Trophoblast cell (in vitro differentiated cells and primary cell): ENCODE measurements at regions not wholly inside any gene's neighbourhood (a gene's known extent, or its start where the extent isn't known, plus 50 kb on each side); places are given as distances from the start of the nearest gene placed in this dataset.

Experiments used
- DNase-seq, 2 donors: peaks; one replicate each; pipeline ENCODE4 v3.0.0-alpha.2; 2016
- H2AFZ ChIP-seq: 2 replicates; pipeline ENCODE4 v1.6.1; 2013; ENCODE audit warnings: low read length, moderate library complexity, mild to moderate bottlenecking; ENCODE audit not compliant: insufficient read depth, poor library complexity
- H2AK5ac ChIP-seq: 2 replicates; pipeline ENCODE4 v1.6.1; 2013; ENCODE audit warnings: mild to moderate bottlenecking, low read length
- H2BK120ac ChIP-seq: 2 replicates; pipeline ENCODE4 v1.6.1; 2013; ENCODE audit warnings: low read length, mild to moderate bottlenecking, moderate library complexity; ENCODE audit not compliant: insufficient read depth, poor library complexity
- H2BK12ac ChIP-seq: 2 replicates; pipeline ENCODE4 v1.6.1; 2013; ENCODE audit warnings: mild to moderate bottlenecking, low read length, moderate library complexity
- H2BK5ac ChIP-seq: 2 replicates; pipeline ENCODE4 v1.6.1; 2013; ENCODE audit warnings: low read length, low read depth, moderate library complexity, mild to moderate bottlenecking; ENCODE audit not compliant: poor library complexity
- H3K14ac ChIP-seq: 2 replicates; pipeline ENCODE4 v1.6.1; 2013; ENCODE audit warnings: mild to moderate bottlenecking, low read length
- H3K18ac ChIP-seq: 2 replicates; pipeline ENCODE4 v1.6.1; 2013; ENCODE audit warnings: mild to moderate bottlenecking, low read length
- H3K23ac ChIP-seq: 2 replicates; pipeline ENCODE4 v1.6.1; 2013; ENCODE audit warnings: low read length
- H3K27ac ChIP-seq: 2 replicates; pipeline ENCODE4 v1.5.1; 2013; ENCODE audit warnings: low read depth, mild to moderate bottlenecking, inconsistent platforms, low read length, moderate library complexity
- H3K27me3 ChIP-seq: 2 replicates; pipeline ENCODE4 v1.6.1; 2013; ENCODE audit warnings: inconsistent platforms, mild to moderate bottlenecking, low read length, moderate library complexity; ENCODE audit not compliant: insufficient read depth
- H3K36me3 ChIP-seq, 2 experiments: 1 replicate in 1 of 2; 2 replicates in 1 of 2; pipeline ENCODE4 v1.6.1; 2013; ENCODE audit warnings: low read length in 2 of 2, mild to moderate bottlenecking in 2 of 2, moderate library complexity in 1 of 2; ENCODE audit not compliant: insufficient read depth in 2 of 2, control insufficient read depth in 1 of 2
- H3K4ac ChIP-seq: 2 replicates; pipeline ENCODE4 v1.6.1; 2013; ENCODE audit warnings: low read depth, mild to moderate bottlenecking, low read length, moderate library complexity
- H3K4me1 ChIP-seq, 2 experiments: 1 replicate in 1 of 2; 2 replicates in 1 of 2; pipeline ENCODE4 v1.6.1; 2013; ENCODE audit warnings: low read length in 2 of 2, mild to moderate bottlenecking in 2 of 2, moderate library complexity in 1 of 2; ENCODE audit not compliant: insufficient read depth in 2 of 2, control insufficient read depth in 1 of 2
- H3K4me2 ChIP-seq: 2 replicates; pipeline ENCODE4 v1.6.1; 2013; ENCODE audit warnings: inconsistent platforms, mild to moderate bottlenecking, low read length, moderate library complexity
- H3K4me3 ChIP-seq: 2 replicates; pipeline ENCODE4 v1.5.1; 2013; ENCODE audit warnings: mild to moderate bottlenecking, low read depth, low read length, inconsistent platforms
- H3K79me1 ChIP-seq: one replicate; pipeline ENCODE4 v1.6.1; 2013; ENCODE audit warnings: low read length
- H3K79me2 ChIP-seq: 2 replicates; pipeline ENCODE4 v1.6.1; 2013; ENCODE audit warnings: low read length, mild to moderate bottlenecking; ENCODE audit not compliant: control insufficient read depth, insufficient read depth, poor library complexity
- H3K9ac ChIP-seq: 2 replicates; pipeline ENCODE4 v1.6.1; 2013; ENCODE audit warnings: mild to moderate bottlenecking, low read length
- H3K9me3 ChIP-seq: 2 replicates; pipeline ENCODE4 v1.6.1; 2013; ENCODE audit warnings: low read depth, mild to moderate bottlenecking, control low read depth, inconsistent platforms, low read length; ENCODE audit not compliant: insufficient read depth
- H4K12ac ChIP-seq: 2 replicates; pipeline ENCODE4 v1.6.1; 2013; ENCODE audit warnings: low read depth, mild to moderate bottlenecking, low read length, moderate library complexity
- H4K8ac ChIP-seq: 2 replicates; pipeline ENCODE4 v1.6.1; 2013; ENCODE audit warnings: low read depth, mild to moderate bottlenecking, low read length, moderate library complexity
- H4K91ac ChIP-seq: one replicate; pipeline ENCODE4 v1.6.1; 2013; ENCODE audit warnings: low read depth, mild to moderate bottlenecking, low read length, moderate library complexity
- WGBS: extraction: QIAGEN DNeasy Blood & Tissue Kit; methylation state at CpG from one replicate; pipeline ENCODE4 v1.1.7; 2013; ENCODE audit warnings: missing lambda C conversion rate; ENCODE audit not compliant: insufficient read length, insufficient coverage; ENCODE audit errors: extremely low coverage; 5-methylcytosine and 5-hydroxymethylcytosine counted together

DNA sequence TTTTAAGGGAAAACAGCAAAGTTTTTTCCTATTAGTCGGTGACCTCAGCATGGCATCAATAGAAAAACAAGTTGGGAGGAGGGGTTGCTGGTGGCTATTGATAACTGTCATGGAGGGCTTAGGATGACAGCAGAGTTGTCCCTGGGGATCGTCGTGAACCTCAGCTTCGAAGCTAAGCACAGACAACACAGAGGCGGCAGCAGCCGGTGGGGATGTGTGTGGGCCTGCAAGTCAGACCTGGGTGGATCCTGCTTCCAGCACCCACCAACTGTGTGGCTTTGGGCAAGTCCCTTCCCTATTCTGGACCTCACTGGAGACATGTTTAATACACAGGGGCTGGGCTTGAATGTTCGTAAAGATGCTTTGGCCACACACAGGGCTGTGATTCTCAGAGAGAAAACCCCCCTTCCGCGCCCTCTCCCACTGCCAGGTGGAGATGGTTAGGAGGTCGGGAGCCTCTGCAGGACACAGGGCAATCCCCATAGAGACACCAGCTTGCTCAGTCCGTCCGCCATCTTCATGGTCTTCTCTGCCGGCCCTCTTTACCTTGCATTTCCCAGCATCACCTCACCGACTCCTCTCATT lies 83.1 kb upstream of the TOX2 start:
- no peak overlapping the region for H3K4ac ChIP-seq
- H4K91ac ChIP-seq = no peak overlapping the region
- no peak overlapping the region for H3K4me3 ChIP-seq
- no peak overlapping the region for H3K27ac ChIP-seq
- H2AK5ac ChIP-seq = no peak overlapping the region
- no peak overlapping the region for H2BK12ac ChIP-seq
- no peak overlapping the region for H2BK5ac ChIP-seq
- no peak overlapping the region for H4K8ac ChIP-seq
- H3K36me3 ChIP-seq = no peaks in the 10 kb centered on the region
- H4K12ac ChIP-seq = no peak overlapping the region
- H3K79me1 ChIP-seq = no peaks in the 10 kb centered on the region
- H3K9ac ChIP-seq = no peak overlapping the region
- H3K23ac ChIP-seq = no peak overlapping the region
- no peaks in the 10 kb centered on the region for H3K9me3 ChIP-seq
- H3K14ac ChIP-seq = no peak overlapping the region
- H3K79me2 ChIP-seq = no peaks in the 10 kb centered on the region
- H3K4me1 ChIP-seq = no peaks in the 10 kb centered on the region
- no CpG with 5 or more reads among the region's 14 CpGs for WGBS
- H3K4me2 ChIP-seq = no peak overlapping the region
- DNase-seq = no peak
- no peaks in the 10 kb centered on the region for H3K27me3 ChIP-seq
- H2BK120ac ChIP-seq = no peak overlapping the region
- no peak overlapping the region for H3K18ac ChIP-seq
- no peak overlapping the region for H2AFZ ChIP-seq

DNA sequence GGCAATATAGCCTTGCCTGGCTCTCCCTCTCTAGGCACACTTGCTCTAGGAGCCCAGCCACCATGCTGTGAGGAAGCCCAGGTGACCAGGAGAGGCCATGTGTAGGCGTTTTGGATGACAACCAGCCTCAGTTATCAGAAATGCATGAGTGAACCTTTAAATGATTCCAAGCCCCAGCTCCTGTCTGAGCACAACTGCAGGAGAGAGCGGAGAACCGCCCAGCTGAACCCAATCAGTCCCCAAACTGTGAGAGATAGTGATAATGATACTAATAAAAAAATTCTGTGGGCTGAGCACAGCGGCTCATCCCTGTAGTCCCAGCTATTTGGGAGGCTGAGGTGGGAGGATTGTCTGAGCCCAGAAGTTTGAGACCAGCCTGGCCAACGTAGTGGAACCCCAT lies 83.8 kb upstream of the TOX2 start:
- no peak overlapping the region for H2BK12ac ChIP-seq
- H2AK5ac ChIP-seq = no peak overlapping the region
- no peak overlapping the region for H3K4me2 ChIP-seq
- no peaks in the 10 kb centered on the region for H3K27me3 ChIP-seq
- no peak overlapping the region for H3K4ac ChIP-seq
- H3K27ac ChIP-seq = no peak overlapping the region
- no peaks in the 10 kb centered on the region for H3K9me3 ChIP-seq
- no peaks in the 10 kb centered on the region for H3K36me3 ChIP-seq
- H3K79me2 ChIP-seq = no peaks in the 10 kb centered on the region
- no peak overlapping the region for H2AFZ ChIP-seq
- H4K12ac ChIP-seq = no peak overlapping the region
- no peak overlapping the region for H4K8ac ChIP-seq
- no peak overlapping the region for H3K14ac ChIP-seq
- no peak overlapping the region for H2BK5ac ChIP-seq
- no peak overlapping the region for H3K23ac ChIP-seq
- WGBS = no CpG with 5 or more reads among the region's 5 CpGs
- no peak overlapping the region for H3K9ac ChIP-seq
- H4K91ac ChIP-seq = no peak overlapping the region
- DNase-seq = no peak
- H2BK120ac ChIP-seq = no peak overlapping the region
- H3K4me1 ChIP-seq = no peaks in the 10 kb centered on the region
- no peaks in the 10 kb centered on the region for H3K79me1 ChIP-seq
- no peak overlapping the region for H3K4me3 ChIP-seq
- no peak overlapping the region for H3K18ac ChIP-seq

DNA sequence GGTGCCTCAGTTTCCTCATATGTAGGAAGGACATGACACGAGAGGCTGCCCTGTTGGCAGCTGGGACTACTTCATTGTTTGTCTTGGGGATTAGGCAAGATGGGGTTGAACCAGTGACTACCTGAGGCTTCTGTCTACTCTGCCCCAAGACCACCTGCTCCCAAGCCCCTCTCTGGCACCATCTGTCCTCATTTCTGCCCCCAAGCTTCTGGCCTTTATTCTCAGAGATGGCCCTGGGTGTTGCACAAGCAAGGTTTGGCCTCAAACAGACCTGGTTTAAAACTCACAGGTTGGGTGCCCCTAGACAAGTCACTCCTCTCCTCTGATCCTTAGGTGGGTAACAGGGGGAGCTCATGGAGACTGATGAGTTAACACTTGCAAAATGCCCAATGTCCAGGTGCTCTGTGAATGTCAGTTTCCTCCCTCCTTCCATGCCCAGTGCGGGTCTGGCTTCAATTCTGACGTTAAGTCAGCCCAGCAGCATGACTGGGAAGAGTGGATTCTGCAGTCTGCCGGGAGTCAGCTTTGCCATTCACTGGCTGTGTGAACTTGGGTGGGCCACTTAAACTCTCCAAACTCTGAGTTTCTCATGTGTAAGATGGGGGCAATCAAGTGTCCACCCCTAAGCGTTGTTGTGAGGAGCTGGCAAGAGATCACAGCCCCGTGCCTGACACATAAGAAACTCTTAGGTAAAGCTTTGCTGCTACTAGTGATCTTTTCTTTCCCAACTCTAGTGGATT lies 84.5 kb upstream of the TOX2 start:
- no peak for DNase-seq
- Histone ChIP-seq H3K27ac (no peak overlapping the region), H3K4me2 (no peak overlapping the region), H3K79me1 (no peaks in the 10 kb centered on the region), H3K9ac (no peak overlapping the region), H3K4me3 (no peak overlapping the region), H3K27me3 (no peaks in the 10 kb centered on the region), H3K4me1 (no peaks in the 10 kb centered on the region), H3K18ac (no peak overlapping the region), H2BK5ac (no peak overlapping the region), H3K79me2 (no peaks in the 10 kb centered on the region), H4K8ac (no peak overlapping the region), H2BK12ac (no peak overlapping the region), H3K36me3 (no peaks in the 10 kb centered on the region), H3K4ac (no peak overlapping the region), H2AFZ (no peak overlapping the region), H4K12ac (no peak overlapping the region), H3K23ac (no peak overlapping the region), H2BK120ac (no peak overlapping the region), H4K91ac (no peak overlapping the region), H3K14ac (no peak overlapping the region), H2AK5ac (no peak overlapping the region), H3K9me3 (no peaks in the 10 kb centered on the region)
- no CpG with 5 or more reads among the region's 6 CpGs for WGBS

DNA sequence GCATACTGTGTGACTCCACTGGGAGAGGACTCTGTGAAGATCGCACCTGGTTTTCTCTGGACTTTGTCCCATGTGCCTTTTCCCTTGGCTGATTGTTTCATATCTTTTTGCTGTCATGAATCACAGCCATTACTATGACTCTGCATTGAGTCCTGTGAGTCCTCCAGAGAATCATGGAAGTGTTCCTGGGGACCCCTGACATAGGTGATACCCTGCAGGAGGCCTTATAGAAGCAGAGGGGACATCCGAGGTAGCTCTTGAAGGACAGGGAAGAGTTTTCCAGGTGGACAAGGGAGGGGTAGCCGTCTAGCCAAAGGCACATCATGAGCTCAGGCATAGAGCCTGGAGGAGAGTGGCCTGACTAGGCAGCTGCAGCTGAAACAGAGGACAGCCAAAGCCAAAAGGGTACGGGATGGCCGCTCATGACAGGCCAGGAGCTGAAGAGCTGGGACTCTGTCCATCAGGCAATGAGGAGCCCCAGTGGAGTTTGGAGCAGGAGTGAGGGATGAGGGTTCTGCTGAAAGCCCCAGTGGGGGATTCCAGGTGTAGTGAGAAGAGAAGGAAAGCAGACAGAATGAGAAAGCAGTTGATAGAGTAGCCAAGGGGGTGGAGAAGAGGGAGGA lies 86.6 kb upstream of the TOX2 start:
- Histone ChIP-seq H2AFZ (no peak overlapping the region), H3K4me3 (no peak overlapping the region), H2BK120ac (no peak overlapping the region), H3K79me1 (no peaks in the 10 kb centered on the region), H3K4me1 (no peaks in the 10 kb centered on the region), H4K8ac (no peak overlapping the region), H3K9ac (no peak overlapping the region), H4K91ac (no peak overlapping the region), H2AK5ac (no peak overlapping the region), H3K4ac (no peak overlapping the region), H3K18ac (no peak overlapping the region), H4K12ac (no peak overlapping the region), H3K14ac (no peak overlapping the region), H3K9me3 (no peaks in the 10 kb centered on the region), H3K79me2 (no peaks in the 10 kb centered on the region), H3K36me3 (no peaks in the 10 kb centered on the region), H2BK12ac (no peak overlapping the region), H3K27me3 (no peaks in the 10 kb centered on the region), H2BK5ac (no peak overlapping the region), H3K4me2 (no peak overlapping the region), H3K27ac (no peak overlapping the region), H3K23ac (no peak overlapping the region)
- no CpG with 5 or more reads among the region's 5 CpGs for WGBS
- DNase-seq = no peak
